HEK293 (cell line): ENCODE measurements at regions not wholly inside any gene's neighbourhood (a gene's known extent, or its start where the extent isn't known, plus 50 kb on each side); places are given as distances from the start of the nearest gene placed in this dataset.

Experiments used
- CTCF ChIA-PET: fragments of 350-600 bp; formaldehyde crosslinking; extraction: SDS; loops from one replicate; lab custom pipeline; 2021; ENCODE audit warnings: antibody characterized with exemption; lab: Yijun Ruan, JAX
- POLR2A ChIA-PET: fragments of 300-600 bp; formaldehyde crosslinking; extraction: SDS; loops from one replicate; lab custom pipeline; 2020; ENCODE audit warnings: antibody characterized with exemption, inconsistent platforms; lab: Yijun Ruan, JAX
- H3K27ac ChIP-seq: fragments of 200-500 bp; sonication (Bioruptor generic); 2 replicates; pipeline ENCODE4 v1.5.1; 2014; ENCODE audit warnings: low read depth, low read length, control low read depth, inconsistent platforms; ENCODE audit errors: extremely low read depth
- H3K36me3 ChIP-seq, 2 experiments: fragments of 200-500 bp in 1 of 2; sonication (Bioruptor generic) in 1 of 2; 1 replicate in 1 of 2; 2 replicates in 1 of 2; pipeline ENCODE4 v1.5.1; 2014 to 2017; ENCODE audit warnings: inconsistent platforms in 2 of 2, low read length in 2 of 2; ENCODE audit not compliant: control insufficient read depth in 2 of 2, insufficient read depth in 1 of 2
- H3K4me1 ChIP-seq: fragments of 200-500 bp; sonication (Bioruptor generic); 2 replicates; pipeline ENCODE4 v1.5.1; 2014; ENCODE audit warnings: mild to moderate bottlenecking, low read length, inconsistent platforms; ENCODE audit not compliant: control insufficient read depth, insufficient read depth
- H3K4me3 ChIP-seq: 2 replicates; pipeline ENCODE4 v1.5.1; 2011; ENCODE audit warnings: low read depth, mild to moderate bottlenecking, control low read depth, low read length, moderate library complexity
- H3K9me3 ChIP-seq: fragments of 200-500 bp; sonication (Bioruptor generic); 2 replicates; pipeline ENCODE4 v1.5.1; 2014; ENCODE audit warnings: low read depth, low read length, inconsistent platforms; ENCODE audit not compliant: control insufficient read depth, insufficient read depth
- GLI2 ChIP-seq: fragments of 450-650 bp; formaldehyde crosslinking; IDR thresholded peaks from 2 replicates; pipeline ENCODE4; 2017; ENCODE audit warnings: missing biosample characterization, missing genetic modification characterization, low read depth, borderline replicate concordance
- KLF10 ChIP-seq: fragments of 450-650 bp; IDR thresholded peaks from 2 replicates; pipeline ENCODE4 v1.5.1; 2018; ENCODE audit warnings: missing biosample characterization, mild to moderate bottlenecking, missing genetic modification characterization
- MYNN ChIP-seq: fragments of 450-650 bp; formaldehyde crosslinking; IDR thresholded peaks from 2 replicates; pipeline ENCODE4 v1.5.1; 2016; ENCODE audit warnings: missing biosample characterization, missing genetic modification characterization, borderline replicate concordance
- SCRT2 ChIP-seq: fragments of 450-650 bp; formaldehyde crosslinking; IDR thresholded peaks from 2 replicates; pipeline ENCODE4 v1.5.1; 2016; ENCODE audit warnings: missing biosample characterization, missing genetic modification characterization
- SETDB1 ChIP-seq: IDR thresholded peaks from one replicate; pipeline ENCODE4 v1.6.1; 2017; ENCODE audit warnings: mild to moderate bottlenecking, low read length, moderate library complexity, mixed read lengths; ENCODE audit not compliant: insufficient read length
- TSHZ1 ChIP-seq: fragments of 450-650 bp; formaldehyde crosslinking; IDR thresholded peaks from 2 replicates; pipeline ENCODE4 v1.5.1; 2016; ENCODE audit warnings: missing biosample characterization, missing genetic modification characterization, borderline replicate concordance
- ZBTB1 ChIP-seq: fragments of 450-650 bp; formaldehyde crosslinking; IDR thresholded peaks from 2 replicates; pipeline ENCODE4 v1.5.1; 2016; ENCODE audit warnings: missing biosample characterization, missing genetic modification characterization
- ZBTB6 ChIP-seq: fragments of 450-650 bp; formaldehyde crosslinking; IDR thresholded peaks from 2 replicates; pipeline ENCODE4 v1.5.1; 2017; ENCODE audit warnings: missing biosample characterization, missing genetic modification characterization
- ZBTB8A ChIP-seq: fragments of 450-650 bp; formaldehyde crosslinking; IDR thresholded peaks from 2 replicates; pipeline ENCODE4 v1.5.1; 2016; ENCODE audit warnings: missing biosample characterization, missing genetic modification characterization
- ZFHX2 ChIP-seq: fragments of 450-650 bp; formaldehyde crosslinking; conservative IDR thresholded peaks from 2 replicates; pipeline ENCODE4 v1.5.1; 2016; ENCODE audit warnings: missing biosample characterization, missing genetic modification characterization
- ZNF133 ChIP-seq: fragments of 450-650 bp; formaldehyde crosslinking; IDR thresholded peaks from 2 replicates; pipeline ENCODE4 v1.5.1; 2016; ENCODE audit warnings: missing biosample characterization, missing genetic modification characterization
- ZNF146 ChIP-seq: fragments of 450-650 bp; formaldehyde crosslinking; IDR thresholded peaks from 2 replicates; pipeline ENCODE4 v1.5.1; 2016; ENCODE audit warnings: missing biosample characterization, missing genetic modification characterization
- ZNF155 ChIP-seq: fragments of 450-650 bp; formaldehyde crosslinking; IDR thresholded peaks from 2 replicates; pipeline ENCODE4 v1.5.1; 2016; ENCODE audit warnings: missing biosample characterization, missing genetic modification characterization
- ZNF157 ChIP-seq: fragments of 450-650 bp; formaldehyde crosslinking; IDR thresholded peaks from 2 replicates; pipeline ENCODE4 v1.5.1; 2016; ENCODE audit warnings: missing biosample characterization, missing genetic modification characterization
- ZNF214 ChIP-seq: fragments of 450-650 bp; formaldehyde crosslinking; IDR thresholded peaks from 2 replicates; pipeline ENCODE4 v1.5.1; 2017; ENCODE audit warnings: missing biosample characterization, mild to moderate bottlenecking, missing genetic modification characterization, borderline replicate concordance
- ZNF514 ChIP-seq: fragments of 450-650 bp; formaldehyde crosslinking; IDR thresholded peaks from 2 replicates; pipeline ENCODE4 v1.5.1; 2016; ENCODE audit warnings: missing biosample characterization, missing genetic modification characterization
- ZNF629 ChIP-seq: fragments of 450-650 bp; formaldehyde crosslinking; IDR thresholded peaks from 2 replicates; pipeline ENCODE4 v1.5.1; 2017; ENCODE audit warnings: missing biosample characterization, missing genetic modification characterization
- ZNF792 ChIP-seq: fragments of 450-650 bp; formaldehyde crosslinking; IDR thresholded peaks from 2 replicates; pipeline ENCODE4 v1.5.1; 2016; ENCODE audit warnings: missing biosample characterization, missing genetic modification characterization
- TF ChIP-seq, protein P1 (sequence below): IDR thresholded peaks from 2 replicates; pipeline ENCODE4 v1.6.1; 2011; ENCODE audit warnings: mild to moderate bottlenecking, low read depth, low read length, borderline replicate concordance
- TF ChIP-seq, protein P2 (sequence below): fragments of 450-650 bp; formaldehyde crosslinking; IDR thresholded peaks from 2 replicates; pipeline ENCODE4 v1.5.1; 2016; ENCODE audit warnings: missing biosample characterization, missing genetic modification characterization

GRCh38 chr5:2241842-2242241 is 359.1 kb upstream of the IRX4 start:
- Histone ChIP-seq H3K27ac (no peak overlapping the region), H3K4me1 (no peaks in the 10 kb centered on the region), H3K4me3 (no peak overlapping the region), H3K9me3 (no peaks in the 10 kb centered on the region), H3K36me3 (no peaks in the 10 kb centered on the region)
- ChIA-PET POLR2A (no interaction called here), CTCF (no interaction called here)
- TF ChIP-seq MYNN (no peak), ZBTB1 (tag by site-specific recombination) (no peak), SCRT2 (tag by site-specific recombination) (no peak), ZNF155 (tag by site-specific recombination) (no peak)
- TF ChIP-seq, protein P1, sequence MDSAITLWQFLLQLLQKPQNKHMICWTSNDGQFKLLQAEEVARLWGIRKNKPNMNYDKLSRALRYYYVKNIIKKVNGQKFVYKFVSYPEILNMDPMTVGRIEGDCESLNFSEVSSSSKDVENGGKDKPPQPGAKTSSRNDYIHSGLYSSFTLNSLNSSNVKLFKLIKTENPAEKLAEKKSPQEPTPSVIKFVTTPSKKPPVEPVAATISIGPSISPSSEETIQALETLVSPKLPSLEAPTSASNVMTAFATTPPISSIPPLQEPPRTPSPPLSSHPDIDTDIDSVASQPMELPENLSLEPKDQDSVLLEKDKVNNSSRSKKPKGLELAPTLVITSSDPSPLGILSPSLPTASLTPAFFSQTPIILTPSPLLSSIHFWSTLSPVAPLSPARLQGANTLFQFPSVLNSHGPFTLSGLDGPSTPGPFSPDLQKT: no peak

- POLR2A ChIA-PET: no interaction called here
- H3K27ac ChIP-seq: no peak overlapping the region
- H3K9me3 ChIP-seq: no peaks in the 10 kb centered on the region
- H3K36me3 ChIP-seq: no peaks in the 10 kb centered on the region
- TF ChIP-seq ZNF133 (no peak), ZBTB8A (tag by site-specific recombination) (no peak), ZNF146 (tag by site-specific recombination) (no peak), ZNF214 (tag by site-specific recombination) (no peak), SETDB1 (no peak), ZNF629 (tag by site-specific recombination) (no peak), TSHZ1 (tag by site-specific recombination) (no peak), ZNF157 (tag by site-specific recombination) (no peak), ZFHX2 (no peak), ZNF792 (tag by site-specific recombination) (no peak), ZNF514 (no peak), GLI2 (no peak), ZBTB6 (no peak), KLF10 (no peak)
- TF ChIP-seq, protein P2, sequence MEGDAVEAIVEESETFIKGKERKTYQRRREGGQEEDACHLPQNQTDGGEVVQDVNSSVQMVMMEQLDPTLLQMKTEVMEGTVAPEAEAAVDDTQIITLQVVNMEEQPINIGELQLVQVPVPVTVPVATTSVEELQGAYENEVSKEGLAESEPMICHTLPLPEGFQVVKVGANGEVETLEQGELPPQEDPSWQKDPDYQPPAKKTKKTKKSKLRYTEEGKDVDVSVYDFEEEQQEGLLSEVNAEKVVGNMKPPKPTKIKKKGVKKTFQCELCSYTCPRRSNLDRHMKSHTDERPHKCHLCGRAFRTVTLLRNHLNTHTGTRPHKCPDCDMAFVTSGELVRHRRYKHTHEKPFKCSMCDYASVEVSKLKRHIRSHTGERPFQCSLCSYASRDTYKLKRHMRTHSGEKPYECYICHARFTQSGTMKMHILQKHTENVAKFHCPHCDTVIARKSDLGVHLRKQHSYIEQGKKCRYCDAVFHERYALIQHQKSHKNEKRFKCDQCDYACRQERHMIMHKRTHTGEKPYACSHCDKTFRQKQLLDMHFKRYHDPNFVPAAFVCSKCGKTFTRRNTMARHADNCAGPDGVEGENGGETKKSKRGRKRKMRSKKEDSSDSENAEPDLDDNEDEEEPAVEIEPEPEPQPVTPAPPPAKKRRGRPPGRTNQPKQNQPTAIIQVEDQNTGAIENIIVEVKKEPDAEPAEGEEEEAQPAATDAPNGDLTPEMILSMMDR: no peak
- no peaks in the 10 kb centered on the region for H3K4me1 ChIP-seq
- H3K4me3 ChIP-seq: no peak overlapping the region
- CTCF ChIA-PET: no interaction called here
Measured at GRCh38 chr5:2240118-2240904, 357.6 kb upstream of the IRX4 start.
